GM18519 (cell line): ENCODE measurements at regions not wholly inside any gene's neighbourhood (a gene's known extent, or its start where the extent isn't known, plus 50 kb on each side); places are given as distances from the start of the nearest gene placed in this dataset.

ENCODE experiments used
- ATAC-seq: cut with Tn5 transposase; IDR thresholded peaks from one replicate; pipeline ENCODE4 v1.9.1; 2021; ENCODE audit warnings: mild to moderate bottlenecking, moderate library complexity; ENCODE audit not compliant: unreplicated experiment, low FRiP score

- peak; percentile 79 for ATAC-seq
Measured at GRCh38 chr3:107240183-107241091, 136.8 kb upstream of the CCDC54 start.

- peak; percentile 40 for ATAC-seq
Measured at GRCh38 chr3:107241217-107241616, 136.0 kb upstream of the CCDC54 start.

DNA sequence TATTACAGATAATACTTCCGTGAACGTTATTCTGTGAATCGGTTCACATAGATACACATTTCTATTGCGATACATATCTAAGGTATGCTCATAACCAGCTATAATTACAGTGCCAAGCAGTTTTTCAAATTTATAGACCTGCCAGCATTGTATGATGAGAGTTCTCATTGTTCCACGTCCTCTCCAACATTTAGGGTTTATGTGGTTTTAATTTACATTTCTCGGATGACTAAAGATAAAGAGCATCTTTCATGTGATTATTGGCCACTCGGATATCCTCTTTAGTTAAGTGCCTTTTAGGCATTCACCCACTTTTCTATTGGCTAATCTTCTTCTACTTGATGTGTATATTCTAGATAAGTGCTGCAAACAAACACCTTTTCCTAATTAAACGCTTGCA lies 134.7 kb upstream of the CCDC54 start:
- no peak for ATAC-seq

DNA sequence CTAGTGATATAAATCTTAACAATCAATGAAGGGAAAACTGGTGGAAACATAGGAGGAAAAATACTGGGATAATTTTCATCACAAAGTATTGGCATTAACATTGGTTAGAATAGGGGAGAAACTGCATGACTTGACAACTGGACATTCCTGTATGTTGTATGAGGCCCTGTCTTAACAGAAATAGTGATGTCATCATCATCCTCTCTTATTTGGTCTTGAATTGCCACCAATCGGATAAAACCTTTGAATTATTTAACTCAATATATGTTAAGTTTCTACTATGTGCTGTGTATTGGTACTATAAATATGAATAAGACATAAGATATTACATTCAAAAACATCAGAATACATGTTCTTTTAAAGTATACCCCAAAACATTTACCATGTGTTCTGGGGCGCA lies 130.1 kb upstream of the CCDC54 start:
- ATAC-seq: no peak

GRCh38 chr3:107249132-107249531 lies 128.1 kb upstream of the CCDC54 start:
- ATAC-seq: no peak

GRCh38 chr3:107250221-107250620 lies 127.0 kb upstream of the CCDC54 start:
- no peak for ATAC-seq

- no peak for ATAC-seq
Measured at GRCh38 chr3:107251819-107252218, 125.4 kb upstream of the CCDC54 start.

- ATAC-seq: no peak
Measured at GRCh38 chr3:107256963-107257362, 120.3 kb upstream of the CCDC54 start.

- no peak for ATAC-seq
Measured at GRCh38 chr3:107258300-107258699, 118.9 kb upstream of the CCDC54 start.

DNA sequence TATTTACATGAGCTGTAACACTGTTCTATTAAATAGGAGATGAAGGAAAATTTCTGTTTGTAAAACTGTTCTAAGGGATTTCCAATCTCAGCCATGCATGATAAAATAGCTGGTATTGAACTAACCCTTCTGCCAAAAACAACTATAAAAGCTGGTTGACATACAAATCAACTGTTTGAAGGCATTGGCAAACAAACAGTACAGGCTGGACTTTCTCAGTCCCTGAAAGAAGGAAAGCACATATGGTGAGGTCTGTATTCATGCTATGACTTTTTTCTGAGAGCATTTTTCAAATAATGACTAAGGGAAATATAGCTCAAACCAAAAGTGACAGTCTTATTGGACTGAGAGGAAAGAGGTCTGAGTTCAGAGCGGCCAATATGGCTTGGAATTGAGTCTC lies 117.0 kb upstream of the CCDC54 start:
- no peak for ATAC-seq

DNA sequence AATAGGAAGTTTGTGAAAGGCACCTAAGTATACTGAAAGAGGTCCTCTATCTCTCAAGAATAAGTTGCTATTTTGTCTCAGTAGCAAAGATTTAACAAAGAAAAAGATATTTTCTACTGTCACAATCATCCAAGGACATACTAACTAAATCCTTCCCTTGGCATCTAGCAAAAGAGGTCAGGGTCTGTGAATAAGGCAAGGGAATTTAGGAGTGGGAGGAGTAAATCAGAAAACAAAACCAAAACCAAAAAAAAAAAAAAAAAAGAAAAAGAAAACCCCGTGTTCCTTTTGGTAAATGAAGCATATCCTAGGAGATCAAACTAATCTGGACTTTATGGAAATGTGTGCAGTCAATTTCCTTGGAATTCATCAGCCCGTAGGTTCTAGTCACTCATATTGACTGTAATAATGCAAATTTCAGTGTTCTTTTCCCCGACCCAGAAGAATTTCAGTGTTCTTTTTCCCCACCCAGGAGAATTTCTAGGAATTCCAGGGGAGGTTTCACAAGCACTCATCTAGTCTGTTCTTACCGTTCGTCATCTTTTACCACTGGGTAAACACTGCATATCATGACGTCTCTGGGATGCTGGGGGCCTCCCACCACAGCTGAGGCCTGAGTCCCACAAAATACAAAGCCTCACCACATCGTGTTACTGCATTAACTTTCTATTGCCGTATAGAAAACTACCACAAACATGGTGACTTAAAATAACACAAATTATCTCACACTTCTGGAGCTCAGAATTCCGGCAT lies 113.8 kb upstream of the CCDC54 start:
- no peak for ATAC-seq

DNA sequence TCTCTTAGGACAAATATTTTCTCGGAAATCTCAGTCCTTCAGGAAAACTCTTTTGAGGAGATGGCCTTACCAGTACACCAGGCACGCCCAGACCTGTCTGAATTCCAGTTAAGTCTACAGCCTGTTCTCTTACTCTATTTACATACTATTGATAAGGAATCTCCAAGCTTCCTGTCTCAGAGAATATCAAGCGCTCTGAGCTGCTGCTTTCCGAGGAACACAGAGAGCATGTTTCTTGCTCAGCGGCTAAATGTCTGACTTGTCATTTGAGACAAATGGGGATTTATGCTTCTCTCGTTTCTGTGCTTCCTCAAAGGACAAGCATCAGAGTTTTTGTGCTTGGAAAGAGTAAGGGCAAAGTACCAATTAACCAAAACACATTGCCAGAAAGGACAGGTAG lies 112.4 kb upstream of the CCDC54 start:
- ATAC-seq: no peak

DNA sequence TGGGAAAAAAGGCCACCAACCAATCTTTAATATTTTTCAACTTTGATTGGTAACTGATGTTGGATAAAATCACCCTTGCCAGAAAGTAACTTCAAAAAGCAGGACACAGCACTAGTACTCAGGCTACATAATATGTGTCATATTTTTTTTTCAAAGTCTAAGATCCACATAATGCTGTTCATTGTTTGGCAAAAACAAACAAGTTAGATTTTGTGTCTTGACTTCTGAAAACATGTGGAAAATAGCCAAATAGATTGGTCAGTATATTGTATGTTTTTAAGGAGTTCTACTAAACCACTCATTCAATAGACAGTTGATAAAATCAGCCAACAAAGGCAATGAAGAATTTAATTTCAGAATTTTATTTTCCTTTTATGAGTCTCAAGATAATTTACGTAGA lies 111.7 kb upstream of the CCDC54 start:
- no peak for ATAC-seq

DNA sequence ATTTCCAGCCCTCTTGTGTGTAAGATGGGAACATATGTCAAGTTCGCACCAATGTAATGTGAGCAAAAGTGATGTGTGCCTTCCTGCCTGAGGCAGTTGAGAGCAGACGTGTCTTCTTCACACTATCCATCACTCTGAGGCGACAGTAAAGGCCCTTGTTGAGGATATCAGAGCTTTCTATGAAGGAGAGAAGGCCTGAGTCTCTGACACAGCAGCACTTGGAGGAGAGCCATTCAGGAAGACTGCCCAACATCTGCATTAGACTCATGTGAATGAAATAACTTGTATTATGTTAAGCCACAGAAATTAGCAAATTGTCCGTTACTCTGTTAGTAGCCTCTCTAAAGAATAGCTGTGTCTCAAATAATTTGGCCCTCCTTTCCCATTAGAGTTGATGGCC lies 108.8 kb upstream of the CCDC54 start:
- ATAC-seq: no peak

DNA sequence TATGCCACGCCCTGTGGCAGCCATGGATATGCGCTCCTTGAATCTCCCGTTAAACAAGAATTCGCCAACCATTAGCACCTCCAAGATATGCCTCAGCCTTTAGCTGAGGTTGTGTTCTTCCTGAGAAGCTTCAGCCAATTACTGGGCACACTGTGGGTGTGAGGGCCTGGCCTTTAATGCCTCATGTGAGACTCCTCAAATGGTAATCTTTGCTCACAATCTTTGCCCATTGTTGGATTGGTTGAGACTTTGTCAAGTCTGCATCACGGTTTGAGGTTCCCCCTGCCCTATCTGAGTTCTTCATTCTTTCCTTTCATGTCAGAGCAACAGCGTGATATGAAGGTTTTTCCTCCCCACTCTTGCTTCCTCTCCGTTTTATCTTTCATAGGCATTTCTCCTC lies 108.1 kb upstream of the CCDC54 start:
- ATAC-seq: no peak

DNA sequence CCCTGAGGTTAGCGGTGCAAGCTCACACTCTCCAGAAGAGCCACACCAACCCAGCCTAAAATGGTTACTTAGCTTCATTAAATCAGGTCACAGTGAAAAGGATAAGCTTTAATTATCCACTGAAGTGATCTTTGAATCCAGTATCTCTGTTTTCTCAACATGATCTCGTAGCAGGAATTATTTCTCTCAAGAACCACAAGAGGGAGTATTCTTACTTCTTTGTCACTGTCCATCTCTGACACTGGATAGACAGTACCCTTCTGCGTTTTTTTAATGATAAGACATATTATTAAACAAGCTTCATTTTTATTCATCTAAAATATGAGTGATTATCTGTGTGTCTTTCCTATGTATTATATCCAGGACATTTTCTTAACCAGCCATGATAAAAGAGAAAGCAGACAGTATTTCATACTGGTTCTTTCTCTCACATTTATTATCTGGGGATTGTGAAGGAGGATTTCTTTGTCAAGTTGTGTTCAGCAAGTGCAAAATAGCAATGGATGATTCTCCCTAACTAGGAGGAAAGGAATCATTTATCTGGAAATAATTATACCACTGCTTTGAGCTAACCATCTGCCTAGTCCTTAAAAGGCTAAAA lies 105.4 kb upstream of the CCDC54 start:
- ATAC-seq: no peak

- no peak for ATAC-seq
Measured at GRCh38 chr3:107272471-107272870, 104.8 kb upstream of the CCDC54 start.

- no peak for ATAC-seq
Measured at GRCh38 chr3:107272885-107273284, 104.4 kb upstream of the CCDC54 start.

DNA sequence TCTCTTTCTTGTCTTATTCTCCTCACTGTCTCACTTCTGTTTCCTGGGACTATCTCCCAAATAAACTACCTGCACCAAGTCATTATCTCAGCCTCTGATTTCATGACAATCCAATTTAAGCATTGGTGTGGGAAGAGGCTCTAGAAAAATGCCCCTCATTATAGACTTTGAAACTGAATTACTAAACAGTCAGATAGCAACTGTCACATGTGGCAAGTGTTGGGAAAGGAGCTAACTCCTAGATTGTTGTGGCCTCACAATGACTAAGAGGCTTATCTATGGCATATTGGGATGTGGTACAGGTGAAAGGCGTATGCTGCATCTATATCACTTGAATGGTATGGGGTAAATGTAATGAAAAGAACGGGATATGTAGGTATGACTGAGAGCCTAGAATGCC lies 103.5 kb upstream of the CCDC54 start:
- no peak for ATAC-seq

- ATAC-seq: no peak
Measured at GRCh38 chr3:107275511-107275910, 101.7 kb upstream of the CCDC54 start.

DNA sequence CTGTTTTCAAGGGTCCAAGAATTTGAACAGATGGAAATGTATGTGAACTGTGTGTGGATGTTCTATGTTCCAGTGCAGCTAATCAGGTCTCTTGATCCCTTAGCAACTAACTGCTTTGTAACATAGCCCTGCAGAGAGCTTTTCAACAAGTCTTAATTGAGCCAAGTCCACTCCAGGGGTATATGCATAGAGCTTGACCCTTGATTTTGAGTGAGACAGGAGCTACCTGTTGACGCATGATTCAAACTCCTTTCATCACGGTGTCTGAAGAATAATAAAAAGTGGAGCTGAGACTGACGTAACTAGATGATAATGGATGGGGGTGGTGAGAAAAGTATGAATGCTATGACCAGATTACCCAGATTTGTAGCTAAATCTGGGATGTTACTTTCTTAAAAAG lies 93.3 kb upstream of the CCDC54 start:
- no peak for ATAC-seq
